D721Med (cell line): ENCODE measurements at regions not wholly inside any gene's neighbourhood (a gene's known extent, or its start where the extent isn't known, plus 50 kb on each side); places are given as distances from the start of the nearest gene placed in this dataset.

Source experiments
- DNase-seq: peaks from one replicate; pipeline ENCODE4 v3.0.0; 2011; ENCODE audit warnings: low spot score; ENCODE audit not compliant: insufficient read length
- FAIRE-seq: peaks from 2 replicates; lab custom pipeline; 2011; peaks lifted over from hg19 to GRCh38; lab: Jason Lieb, UNC
- CTCF ChIP-seq: IDR thresholded peaks from 2 replicates; pipeline ENCODE4 v1.5.1; 2012; ENCODE audit warnings: mild to moderate bottlenecking, control low read depth; ENCODE audit not compliant: insufficient read depth; ENCODE audit errors: missing control alignments

- no peak for FAIRE-seq
- DNase-seq = no peak
- no peak for TF ChIP-seq CTCF
Measured at GRCh38 chr18:79612291-79613108, 67.1 kb upstream of the CTDP1 start.

GRCh38 chr18:79613186-79613931 is 66.2 kb upstream of the CTDP1 start:
- no peak for FAIRE-seq
- no peak for TF ChIP-seq CTCF
- DNase-seq = no peak

- no peak for FAIRE-seq
- TF ChIP-seq CTCF = no peak
- DNase-seq = no peak
Measured at GRCh38 chr18:79614211-79614955, 65.2 kb upstream of the CTDP1 start.

- FAIRE-seq (no peak), DNase-seq (no peak)
- TF ChIP-seq CTCF = no peak
Measured at GRCh38 chr18:79615091-79615490, 64.5 kb upstream of the CTDP1 start.

GRCh38 chr18:79615586-79615985 is 64.0 kb upstream of the CTDP1 start:
- TF ChIP-seq CTCF = no peak
- DNase-seq (no peak), FAIRE-seq (no peak)

- DNase-seq (no peak), FAIRE-seq (no peak)
- TF ChIP-seq CTCF = no peak
Measured at GRCh38 chr18:79616651-79617510, 62.7 kb upstream of the CTDP1 start.
